GM19043 (cell line): ENCODE measurements at regions not wholly inside any gene's neighbourhood (a gene's known extent, or its start where the extent isn't known, plus 50 kb on each side); places are given as distances from the start of the nearest gene placed in this dataset.
"Not testable (repeated sequence)": the region's sequence is repeated elsewhere in the genome, so short reads cannot be mapped to it uniquely, and the experiment has no call there.

Source experiments
- ATAC-seq: cut with Tn5 transposase; IDR thresholded peaks from one replicate; pipeline ENCODE4 v1.9.1; 2021; ENCODE audit warnings: low read depth; ENCODE audit not compliant: unreplicated experiment

DNA sequence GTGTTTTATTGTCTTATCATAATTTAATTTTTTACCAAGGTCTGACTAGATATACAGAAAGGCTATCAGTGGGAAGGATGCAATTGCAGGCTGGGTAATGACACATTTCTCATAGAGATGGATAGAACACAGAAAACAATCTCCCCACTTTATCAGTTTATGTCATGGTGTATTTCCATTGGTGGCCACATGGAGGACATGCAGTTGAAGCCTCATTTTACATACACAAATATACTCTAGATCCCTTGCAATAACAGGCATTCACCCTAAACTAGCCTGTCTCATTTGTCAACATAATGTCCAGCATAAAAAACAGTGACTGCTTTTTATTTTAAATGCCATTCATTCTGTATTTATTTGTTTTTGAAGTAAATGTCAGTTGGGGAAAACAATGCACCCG, 526.3 kb downstream of the GABRG2 start:
- no peak for ATAC-seq

GRCh38 chr5:162603443-162604070, 536.0 kb downstream of the GABRG2 start:
- no peak for ATAC-seq

GRCh38 chr5:162607879-162608278, 540.3 kb downstream of the GABRG2 start:
- no peak for ATAC-seq

GRCh38 chr5:162621726-162622263, 554.2 kb downstream of the GABRG2 start:
- ATAC-seq: not testable (repeated sequence)

DNA sequence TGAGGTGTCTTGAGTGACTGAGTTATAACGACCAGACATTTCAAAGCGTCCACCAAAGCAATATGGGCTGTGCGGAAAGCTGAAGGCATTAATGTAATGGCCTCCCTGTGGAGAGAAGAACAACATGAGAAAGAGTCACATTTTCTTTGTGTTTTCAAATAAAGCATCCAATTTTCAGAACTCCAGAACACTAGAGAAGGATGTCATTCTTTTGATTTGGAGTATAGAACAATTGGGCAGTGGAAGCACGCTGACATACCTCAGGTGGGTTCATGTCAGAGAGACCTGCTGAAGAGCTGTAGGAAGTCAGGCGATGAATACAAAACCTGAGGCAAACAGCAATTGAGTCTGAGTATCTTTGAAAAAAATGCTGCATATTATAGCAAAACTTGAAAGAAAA, 556.5 kb downstream of the GABRG2 start:
- no peak for ATAC-seq

GRCh38 chr5:162637481-162637880, 569.9 kb downstream of the GABRG2 start:
- ATAC-seq: no peak

GRCh38 chr5:162638849-162639248, 571.3 kb downstream of the GABRG2 start:
- no peak for ATAC-seq

- ATAC-seq: no peak
Observed at GRCh38 chr5:162641142-162641813, 573.7 kb downstream of the GABRG2 start.

GRCh38 chr5:162654661-162655405, 587.3 kb downstream of the GABRG2 start:
- ATAC-seq: no peak

DNA sequence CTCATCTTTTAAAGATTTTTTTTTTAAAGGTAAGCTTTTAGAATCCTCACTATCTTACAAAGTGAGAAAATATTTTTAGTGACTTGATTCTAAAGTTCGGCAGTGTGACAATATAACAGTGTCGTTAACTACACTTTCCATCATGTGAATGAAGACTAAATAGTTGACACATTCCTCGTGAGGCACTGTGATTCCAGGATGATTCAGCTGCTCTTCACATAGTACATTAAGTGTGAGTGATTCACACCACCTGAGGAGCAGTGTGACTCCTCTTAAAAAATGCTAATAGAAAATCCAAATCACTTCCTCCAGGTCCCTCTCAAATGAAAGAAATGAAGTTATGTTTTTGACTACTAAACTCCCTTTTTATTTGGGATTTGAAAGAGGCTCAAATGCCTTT, 589.5 kb downstream of the GABRG2 start:
- no peak for ATAC-seq

- ATAC-seq: no peak
Observed at GRCh38 chr5:162664846-162665245, 597.3 kb downstream of the GABRG2 start.

GRCh38 chr5:162668926-162669325, 601.4 kb downstream of the GABRG2 start:
- no peak for ATAC-seq

DNA sequence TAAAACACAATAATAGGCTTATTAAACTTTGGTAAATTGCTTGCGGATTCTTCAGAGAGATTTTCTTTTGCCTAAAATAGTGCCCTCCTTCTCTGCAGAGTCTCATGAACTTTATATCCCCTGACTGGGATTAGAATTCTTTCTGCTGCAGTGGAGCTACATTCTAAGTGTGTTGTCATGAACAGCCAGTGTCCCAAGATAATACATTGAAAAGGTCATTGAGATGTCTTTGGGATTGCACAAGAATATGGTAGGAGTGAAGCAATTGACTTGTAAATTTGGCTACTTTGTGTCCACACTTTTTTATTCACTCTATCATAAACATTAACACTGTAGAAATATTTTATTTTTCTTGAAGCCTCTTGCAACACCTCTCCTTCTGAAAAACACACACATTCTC, 604.5 kb downstream of the GABRG2 start:
- ATAC-seq: no peak

DNA sequence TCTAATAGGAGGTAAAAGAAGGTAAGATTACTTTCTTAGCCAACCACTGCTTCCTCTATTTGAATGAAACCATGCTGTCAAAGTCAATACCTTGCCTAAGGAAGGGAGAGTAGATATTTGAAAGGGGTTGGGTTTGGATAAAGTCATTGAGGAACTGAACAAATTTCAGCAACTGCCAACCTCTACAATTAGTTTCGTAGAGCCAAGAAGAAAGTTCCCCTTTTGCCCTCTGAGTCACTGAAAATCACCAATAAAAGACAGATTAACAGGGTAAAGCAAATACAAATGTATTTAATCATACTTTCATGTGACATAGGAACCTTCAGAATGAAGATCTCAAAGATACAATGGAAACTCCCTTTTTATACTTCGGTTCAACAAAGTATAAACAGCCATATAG, 615.7 kb downstream of the GABRG2 start:
- no peak for ATAC-seq

DNA sequence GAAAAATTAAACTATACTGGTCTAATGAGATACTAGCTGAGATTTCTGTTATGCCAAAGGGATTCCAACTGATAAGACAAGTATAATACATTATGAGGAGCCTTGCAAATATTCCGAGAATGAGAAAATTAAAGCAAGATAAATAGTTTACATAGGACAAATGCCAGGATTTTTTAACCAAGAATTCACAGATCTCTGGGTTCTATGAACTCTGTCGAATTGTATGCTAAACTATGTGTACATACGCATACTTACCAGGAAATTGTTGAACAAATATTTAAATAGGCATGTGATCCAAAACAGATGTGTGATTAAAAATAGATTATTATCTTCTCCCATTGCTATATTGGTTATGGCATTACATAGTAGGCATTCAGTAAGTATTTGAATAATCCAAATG, 616.6 kb downstream of the GABRG2 start:
- no peak for ATAC-seq

DNA sequence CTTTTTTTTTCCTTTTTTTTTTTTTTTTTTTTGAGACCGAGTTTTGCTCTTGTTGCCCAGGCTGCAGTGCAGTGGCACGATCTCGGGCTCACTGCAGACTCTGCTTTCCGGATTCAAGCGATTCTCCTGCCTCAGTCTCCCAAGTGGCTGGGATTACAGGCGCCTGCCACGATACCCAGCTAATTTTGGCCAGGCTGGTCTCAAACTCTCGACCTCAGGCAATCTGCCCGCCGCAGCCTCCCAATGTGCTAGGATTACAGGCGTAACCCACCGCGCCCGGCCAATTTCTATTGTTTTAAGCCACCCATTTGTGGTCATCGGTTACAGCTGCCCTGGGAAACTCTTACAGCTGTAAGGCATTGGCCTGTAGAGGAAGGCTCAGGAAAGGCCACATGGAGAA, 617.7 kb downstream of the GABRG2 start:
- ATAC-seq: no peak

DNA sequence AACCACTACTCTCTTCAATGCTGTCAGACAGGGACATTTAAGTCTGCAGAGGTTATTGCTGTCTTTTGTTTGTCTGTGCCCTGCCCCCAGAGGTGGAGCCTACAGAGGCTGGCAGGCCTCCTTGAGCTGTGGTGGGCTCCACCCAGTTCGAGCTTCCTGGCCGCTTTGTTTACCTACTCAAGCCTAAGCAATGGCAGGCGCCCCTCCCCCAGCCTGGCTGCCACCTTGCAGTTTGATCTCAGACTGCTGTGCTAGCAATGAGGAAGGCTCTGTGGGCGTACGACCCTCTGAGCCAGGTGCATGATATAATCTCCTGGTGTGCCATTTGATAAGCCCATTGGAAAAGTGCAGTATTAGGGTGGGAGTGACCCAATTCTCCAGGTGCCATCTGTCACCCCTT, 628.7 kb downstream of the GABRG2 start:
- ATAC-seq: not testable (repeated sequence)

- no peak for ATAC-seq
Observed at GRCh38 chr5:162699361-162699760, 631.8 kb downstream of the GABRG2 start.

GRCh38 chr5:162703914-162704313, 636.3 kb downstream of the GABRG2 start:
- no peak for ATAC-seq

DNA sequence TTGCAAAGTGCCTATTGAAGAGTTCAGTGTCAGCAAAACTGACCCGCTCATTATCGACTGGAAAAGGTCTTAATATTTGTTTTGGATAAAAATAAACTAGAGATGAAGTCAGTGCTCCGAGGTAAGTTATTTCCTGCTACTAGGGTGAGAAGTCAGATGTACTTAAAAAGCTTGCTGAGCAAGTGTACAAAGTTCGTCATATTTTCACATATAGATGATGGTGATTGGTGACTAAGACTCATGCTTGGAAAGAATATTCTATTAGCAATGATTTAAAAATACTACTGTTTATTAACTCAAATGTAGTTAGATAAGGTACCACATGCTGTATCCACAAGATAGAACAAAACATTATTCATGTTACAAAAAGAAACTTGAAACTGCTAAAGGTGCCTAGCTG, 643.7 kb downstream of the GABRG2 start:
- no peak for ATAC-seq

DNA sequence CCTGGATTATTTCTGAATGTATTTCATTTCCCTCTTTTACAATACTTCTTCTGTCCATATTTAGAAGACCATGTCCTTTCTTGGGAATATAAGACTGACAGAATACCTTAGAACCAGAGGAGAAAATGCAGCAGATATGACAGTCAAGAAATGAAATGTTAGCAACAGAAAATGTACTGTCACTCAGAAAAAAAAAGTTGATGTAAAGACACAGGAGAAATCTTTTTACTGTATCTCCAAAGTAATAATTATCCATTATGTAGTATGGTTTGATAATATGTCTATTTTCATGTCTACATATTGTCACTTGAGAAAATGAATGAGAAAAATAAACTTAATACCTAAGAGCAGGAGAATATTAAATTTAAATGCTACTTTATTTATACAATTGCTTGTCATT, 652.1 kb downstream of the GABRG2 start:
- no peak for ATAC-seq

DNA sequence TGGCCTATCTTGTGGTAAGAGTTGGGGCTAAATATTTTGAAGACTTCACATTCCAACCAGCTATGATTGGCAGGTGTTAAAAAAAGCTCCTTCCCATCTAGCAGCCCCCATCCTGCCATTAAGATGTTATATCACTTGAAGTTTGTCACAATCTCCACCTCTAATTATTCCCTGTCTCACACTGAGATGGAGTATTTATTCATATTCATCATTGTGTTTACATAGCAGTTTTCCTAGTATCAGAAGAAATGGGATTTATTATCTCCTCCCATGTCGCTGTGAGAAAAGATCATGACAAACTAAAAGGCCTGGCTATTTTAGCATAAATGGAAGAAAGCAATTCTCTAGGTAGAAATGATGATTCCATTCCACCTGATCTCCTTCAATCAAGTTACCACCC, 653.6 kb downstream of the GABRG2 start:
- ATAC-seq: no peak
